ENCODE measurements at regions not wholly inside any gene's neighbourhood (a gene's known extent, or its start where the extent isn't known, plus 50 kb on each side); places are given as distances from the start of the nearest gene placed in this dataset.

GRCh38 chr13:86813198-86813597 is 858.0 kb upstream of the SLITRK5 start:
- H3K4me1 ChIP-seq (ENCODE audit: low read depth), result no peaks in the 10 kb centered on the region
- ATAC-seq (no peak), DNase-seq (no peak)
- no peak for TF ChIP-seq CTCF (IDR thresholded peaks at IDR 0.05)
- no peak overlapping the region for H3K4me3 ChIP-seq
- no peaks in the 10 kb centered on the region for H3K36me3 ChIP-seq (ENCODE audit: low read depth)
- intact Hi-C loops (cut with DNase I, micrococcal nuclease), result no loop called here
- H3K9me3 ChIP-seq, result no peaks in the 10 kb centered on the region

DNA sequence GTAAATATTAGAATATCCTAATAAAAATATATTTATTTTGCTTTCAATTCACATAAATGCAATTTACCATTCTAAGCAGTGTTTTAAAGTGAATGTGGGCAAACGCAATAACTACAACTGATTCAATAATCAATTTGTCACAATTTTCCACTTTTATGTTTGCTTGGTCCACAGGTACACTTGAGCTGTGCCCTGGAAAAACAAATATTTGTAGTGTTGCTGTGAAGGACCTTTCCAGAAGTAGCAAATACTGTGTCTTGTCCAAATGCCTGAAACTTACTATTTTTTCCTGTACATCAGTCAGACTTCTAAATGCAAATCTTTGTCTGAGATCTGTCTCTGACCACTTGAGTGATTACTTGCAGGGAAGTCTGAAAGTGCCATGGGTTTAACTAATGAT is 845.8 kb upstream of the SLITRK5 start:
- intact Hi-C loops (cut with DNase I, micrococcal nuclease), result no loop called here
- DNase-seq, result no peak
- TF ChIP-seq CTCF (IDR thresholded peaks at IDR 0.05), result no peak
- no peak for ATAC-seq
- H3K9me3 ChIP-seq, result no peaks in the 10 kb centered on the region
- H3K36me3 ChIP-seq (ENCODE audit: low read depth), result no peaks in the 10 kb centered on the region
- no peak overlapping the region for H3K4me3 ChIP-seq
- no peaks in the 10 kb centered on the region for H3K4me1 ChIP-seq (ENCODE audit: low read depth)

DNA sequence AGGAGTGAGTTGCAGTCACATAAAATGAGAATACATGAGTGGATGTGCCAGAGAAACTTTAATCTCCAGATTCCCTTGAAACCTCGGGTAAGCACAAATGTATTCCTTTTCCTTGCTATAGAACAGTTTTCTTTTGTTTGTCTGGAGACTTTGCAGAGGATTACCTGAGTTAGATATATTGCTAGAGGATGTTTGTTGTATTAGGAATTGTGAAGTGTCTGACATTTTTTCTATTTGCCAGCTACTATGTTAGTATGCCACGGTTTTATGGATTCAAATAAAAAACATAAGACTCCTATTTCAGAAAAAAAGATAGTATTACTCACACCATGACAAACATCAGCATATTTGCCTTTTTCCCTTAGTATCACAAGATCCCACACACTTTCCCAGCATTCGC is 844.9 kb upstream of the SLITRK5 start:
- Histone ChIP-seq H3K9me3 (no peaks in the 10 kb centered on the region), H3K36me3 (ENCODE audit: low read depth) (no peaks in the 10 kb centered on the region), H3K4me3 (no peak overlapping the region), H3K4me1 (ENCODE audit: low read depth) (no peaks in the 10 kb centered on the region)
- DNase-seq (no peak), ATAC-seq (no peak)
- TF ChIP-seq CTCF (IDR thresholded peaks at IDR 0.05), result no peak
- intact Hi-C loops (cut with DNase I, micrococcal nuclease), result no loop called here

- no peaks in the 10 kb centered on the region for H3K4me1 ChIP-seq (ENCODE audit: low read depth)
- H3K36me3 ChIP-seq (ENCODE audit: low read depth), result no peaks in the 10 kb centered on the region
- TF ChIP-seq CTCF (IDR thresholded peaks at IDR 0.05), result no peak
- intact Hi-C loops (cut with DNase I, micrococcal nuclease), result no loop called here
- no peak overlapping the region for H3K4me3 ChIP-seq
- no peaks in the 10 kb centered on the region for H3K9me3 ChIP-seq
- DNase-seq, result no peak
- ATAC-seq, result no peak
Observed at GRCh38 chr13:86830046-86830445, 841.1 kb upstream of the SLITRK5 start.

DNA sequence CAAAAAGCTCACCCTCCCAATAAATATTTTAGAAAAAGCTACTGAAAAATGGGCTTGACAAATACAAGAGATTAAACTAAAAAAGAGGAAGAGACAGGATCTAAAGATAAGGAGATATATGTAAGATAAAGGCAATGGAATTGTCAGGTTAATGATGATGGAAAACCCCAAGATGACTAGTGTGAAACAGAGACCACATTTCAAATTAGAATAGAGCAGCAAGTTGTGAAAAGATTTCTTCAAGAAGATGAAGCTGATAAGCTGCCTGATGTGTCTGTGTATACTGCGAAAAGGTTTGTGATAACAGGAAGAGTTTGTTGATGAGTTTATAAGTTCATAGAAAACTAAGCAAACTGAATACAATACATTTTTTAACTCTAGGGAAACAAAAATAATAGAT is 840.1 kb upstream of the SLITRK5 start:
- no peak for TF ChIP-seq CTCF (IDR thresholded peaks at IDR 0.05)
- DNase-seq (no peak), ATAC-seq (no peak)
- Histone ChIP-seq H3K4me1 (ENCODE audit: low read depth) (no peaks in the 10 kb centered on the region), H3K9me3 (peaks cover 3% of the 10 kb centered on the region), H3K4me3 (no peak overlapping the region), H3K36me3 (ENCODE audit: low read depth) (no peaks in the 10 kb centered on the region)
- intact Hi-C loops (cut with DNase I, micrococcal nuclease), result no loop called here

DNA sequence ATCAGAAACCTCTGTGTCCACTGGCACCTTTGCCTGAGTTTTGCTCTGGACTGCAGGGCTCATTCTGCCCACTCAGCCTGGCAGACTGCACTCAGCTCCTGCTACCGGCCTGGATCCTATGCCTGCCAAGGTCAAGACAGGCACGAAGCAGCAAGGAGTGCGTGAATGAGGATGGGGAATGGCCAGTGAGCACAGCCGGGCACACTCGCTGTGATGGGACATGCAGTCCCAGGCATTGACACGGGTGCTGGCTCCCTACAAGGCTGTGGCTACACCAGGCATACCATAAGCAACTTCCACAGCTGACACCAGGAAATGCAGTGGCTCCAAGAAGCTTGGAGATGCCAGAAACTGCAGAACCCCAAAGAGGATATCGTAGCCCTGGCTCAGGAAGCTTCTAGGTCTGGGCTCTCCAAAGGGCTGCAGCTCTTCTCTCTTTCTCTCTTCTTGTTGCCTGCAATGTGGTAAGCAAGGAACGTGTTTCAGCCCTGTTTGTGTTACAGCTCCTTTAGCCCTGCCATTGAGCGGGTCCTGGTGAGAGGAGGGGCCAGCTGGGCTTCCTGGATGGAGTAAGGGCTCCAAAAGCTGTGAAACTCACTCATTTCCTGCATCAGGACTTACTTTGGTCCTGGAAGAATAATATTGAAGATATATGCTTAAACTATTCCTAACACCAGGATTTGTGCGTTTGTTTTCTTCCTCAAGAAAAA is 832.6 kb upstream of the SLITRK5 start:
- ATAC-seq (no peak), DNase-seq (no peak)
- no peak for TF ChIP-seq CTCF (IDR thresholded peaks at IDR 0.05)
- Histone ChIP-seq H3K36me3 (ENCODE audit: low read depth) (no peaks in the 10 kb centered on the region), H3K4me1 (ENCODE audit: low read depth) (no peaks in the 10 kb centered on the region), H3K9me3 (peaks cover 8% of the 10 kb centered on the region), H3K4me3 (no peak overlapping the region)
- intact Hi-C loops (cut with DNase I, micrococcal nuclease), result no loop called here

All from mucosa of descending colon (tissue), 3 donors.